ENCODE measurements at regions not wholly inside any gene's neighbourhood (a gene's known extent, or its start where the extent isn't known, plus 50 kb on each side); places are given as distances from the start of the nearest gene placed in this dataset.

DNA sequence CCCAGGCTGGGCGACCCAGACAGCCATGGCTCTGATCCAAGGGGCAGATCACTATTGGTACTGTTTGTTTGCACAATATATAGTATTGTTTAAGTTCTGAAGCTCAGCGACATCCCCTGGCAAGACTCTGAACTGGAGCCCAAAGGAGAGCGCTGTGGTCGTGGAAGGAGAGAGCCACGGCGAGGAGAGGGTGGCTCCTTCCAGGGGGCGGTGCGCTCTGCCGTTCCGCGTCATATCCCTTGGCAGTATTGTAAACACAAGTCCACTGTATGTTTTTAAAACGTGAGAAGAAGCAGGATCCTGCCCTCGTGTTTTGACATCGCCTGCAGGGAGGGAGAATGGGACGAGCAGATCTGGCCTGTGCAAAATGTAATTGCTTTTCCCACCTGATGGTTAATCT, 185.5 kb downstream of the RAB28 start:
- H3K9me2 ChIP-seq (ENCODE audit: insufficient read depth, low read length): no peaks in the 10 kb centered on the region
- no peak overlapping the region for H3K4me3 ChIP-seq (ENCODE audit: low read length)
- H3K79me2 ChIP-seq (replicated peaks; ENCODE audit: insufficient read depth, low read length): no peaks in the 10 kb centered on the region
- H2AFZ ChIP-seq (ENCODE audit: low read depth, low read length): no peak overlapping the region
- H3K4me2 ChIP-seq (ENCODE audit: low read length): no peak overlapping the region
- no peaks in the 10 kb centered on the region for H4K20me1 ChIP-seq (ENCODE audit: insufficient read depth)
- no peaks in the 10 kb centered on the region for H3K36me3 ChIP-seq (ENCODE audit: insufficient read depth, low read length)
- H3K27ac ChIP-seq (ENCODE audit: low read length): no peak overlapping the region
- H3K9me3 ChIP-seq (ENCODE audit: low read length): no peaks in the 10 kb centered on the region
- TF ChIP-seq RAD21 (conservative IDR thresholded peaks at IDR 0.05) (no peak), EZH2 (IDR thresholded peaks at IDR 0.05; ENCODE audit: borderline replicate concordance, insufficient read depth, low read length, poor library complexity, severe bottlenecking) (no peak), MXI1 (conservative IDR thresholded peaks at IDR 0.05; ENCODE audit: poor library complexity, severe bottlenecking) (no peak), EP300 (conservative IDR thresholded peaks at IDR 0.05; ENCODE audit: poor library complexity, severe bottlenecking) (no peak), TAF1 (IDR thresholded peaks at IDR 0.05; ENCODE audit: low read depth) (no peak)
- H3K27me3 ChIP-seq (ENCODE audit: insufficient read depth, low read depth, low read length): no peaks in the 10 kb centered on the region
- H3K9ac ChIP-seq (ENCODE audit: low read length): no peak overlapping the region
- no peaks in the 10 kb centered on the region for H3F3A ChIP-seq (ENCODE audit: insufficient read depth, low read length, poor library complexity, severe bottlenecking)

DNA sequence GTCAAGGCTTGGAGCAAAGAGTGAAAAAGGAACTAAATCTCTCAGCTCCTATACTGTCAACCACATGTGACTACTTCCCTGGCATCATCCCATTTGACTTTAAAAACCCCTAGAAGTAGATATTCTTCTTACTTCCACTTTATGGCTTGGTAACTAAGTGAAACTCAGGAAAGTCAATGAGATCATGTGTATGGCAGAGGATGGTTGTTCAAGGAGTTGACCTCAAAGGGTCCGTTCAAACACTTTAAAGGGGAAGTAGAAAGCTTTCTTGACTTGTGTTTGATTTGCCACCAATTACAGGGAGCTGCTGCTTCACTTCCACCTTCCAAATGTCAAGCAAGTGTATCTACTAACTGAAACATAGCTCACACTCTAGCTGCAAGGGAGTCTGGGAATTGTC, 187.2 kb downstream of the RAB28 start:
- TF ChIP-seq RAD21 (conservative IDR thresholded peaks at IDR 0.05): no peak
- TF ChIP-seq, protein P1, sequence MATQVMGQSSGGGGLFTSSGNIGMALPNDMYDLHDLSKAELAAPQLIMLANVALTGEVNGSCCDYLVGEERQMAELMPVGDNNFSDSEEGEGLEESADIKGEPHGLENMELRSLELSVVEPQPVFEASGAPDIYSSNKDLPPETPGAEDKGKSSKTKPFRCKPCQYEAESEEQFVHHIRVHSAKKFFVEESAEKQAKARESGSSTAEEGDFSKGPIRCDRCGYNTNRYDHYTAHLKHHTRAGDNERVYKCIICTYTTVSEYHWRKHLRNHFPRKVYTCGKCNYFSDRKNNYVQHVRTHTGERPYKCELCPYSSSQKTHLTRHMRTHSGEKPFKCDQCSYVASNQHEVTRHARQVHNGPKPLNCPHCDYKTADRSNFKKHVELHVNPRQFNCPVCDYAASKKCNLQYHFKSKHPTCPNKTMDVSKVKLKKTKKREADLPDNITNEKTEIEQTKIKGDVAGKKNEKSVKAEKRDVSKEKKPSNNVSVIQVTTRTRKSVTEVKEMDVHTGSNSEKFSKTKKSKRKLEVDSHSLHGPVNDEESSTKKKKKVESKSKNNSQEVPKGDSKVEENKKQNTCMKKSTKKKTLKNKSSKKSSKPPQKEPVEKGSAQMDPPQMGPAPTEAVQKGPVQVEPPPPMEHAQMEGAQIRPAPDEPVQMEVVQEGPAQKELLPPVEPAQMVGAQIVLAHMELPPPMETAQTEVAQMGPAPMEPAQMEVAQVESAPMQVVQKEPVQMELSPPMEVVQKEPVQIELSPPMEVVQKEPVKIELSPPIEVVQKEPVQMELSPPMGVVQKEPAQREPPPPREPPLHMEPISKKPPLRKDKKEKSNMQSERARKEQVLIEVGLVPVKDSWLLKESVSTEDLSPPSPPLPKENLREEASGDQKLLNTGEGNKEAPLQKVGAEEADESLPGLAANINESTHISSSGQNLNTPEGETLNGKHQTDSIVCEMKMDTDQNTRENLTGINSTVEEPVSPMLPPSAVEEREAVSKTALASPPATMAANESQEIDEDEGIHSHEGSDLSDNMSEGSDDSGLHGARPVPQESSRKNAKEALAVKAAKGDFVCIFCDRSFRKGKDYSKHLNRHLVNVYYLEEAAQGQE (IDR thresholded peaks at IDR 0.05; ENCODE audit: borderline replicate concordance): no peak
- no peak for TF ChIP-seq TAF1 (IDR thresholded peaks at IDR 0.05; ENCODE audit: low read depth)
- no peak for TF ChIP-seq MXI1 (conservative IDR thresholded peaks at IDR 0.05; ENCODE audit: poor library complexity, severe bottlenecking)
- no peak for TF ChIP-seq EP300 (conservative IDR thresholded peaks at IDR 0.05; ENCODE audit: poor library complexity, severe bottlenecking)
- Histone ChIP-seq H4K20me1 (ENCODE audit: insufficient read depth) (no peaks in the 10 kb centered on the region), H2AFZ (ENCODE audit: low read depth, low read length) (no peak overlapping the region), H3K4me3 (ENCODE audit: low read length) (no peak overlapping the region), H3K4me2 (ENCODE audit: low read length) (no peak overlapping the region), H3K9me3 (ENCODE audit: low read length) (no peaks in the 10 kb centered on the region), H3K36me3 (ENCODE audit: insufficient read depth, low read length) (no peaks in the 10 kb centered on the region), H3K79me2 (replicated peaks; ENCODE audit: insufficient read depth, low read length) (no peaks in the 10 kb centered on the region), H3F3A (ENCODE audit: insufficient read depth, low read length, poor library complexity, severe bottlenecking) (no peaks in the 10 kb centered on the region), H3K27ac (ENCODE audit: low read length) (no peak overlapping the region), H3K27me3 (ENCODE audit: insufficient read depth, low read depth, low read length) (no peaks in the 10 kb centered on the region), H3K9ac (ENCODE audit: low read length) (no peak overlapping the region), H3K9me2 (ENCODE audit: insufficient read depth, low read length) (no peaks in the 10 kb centered on the region)

DNA sequence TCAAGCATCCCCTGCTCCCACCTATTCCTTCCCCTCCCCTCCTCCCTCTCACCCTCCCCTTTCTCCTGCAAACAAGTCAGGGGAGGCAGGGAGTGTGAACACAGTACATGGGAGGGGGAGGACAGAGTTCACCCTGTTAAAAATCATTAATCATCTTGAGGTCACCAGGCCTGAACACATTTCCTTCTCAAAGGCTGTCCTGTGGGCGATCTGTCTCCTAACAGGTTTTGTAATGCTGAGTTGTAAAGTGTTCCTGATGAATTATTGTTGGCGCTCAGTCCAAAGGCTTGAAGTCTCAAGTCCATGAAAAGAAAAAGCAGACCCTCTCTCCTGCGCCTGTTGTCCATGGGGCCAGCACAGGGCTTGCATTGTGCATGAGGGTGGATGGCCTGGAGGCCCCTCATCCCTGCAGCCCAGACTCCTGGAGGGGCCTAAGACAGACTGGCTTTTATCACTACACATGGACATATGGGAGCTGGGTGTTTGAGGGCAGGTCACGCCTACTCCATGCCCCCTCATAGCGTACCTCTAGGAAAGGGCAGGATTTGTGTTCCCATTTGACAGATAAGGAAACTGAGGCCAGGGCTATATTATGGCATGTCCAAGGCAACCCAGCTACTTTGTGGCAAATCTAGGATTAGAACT, 189.1 kb downstream of the RAB28 start:
- no peaks in the 10 kb centered on the region for H3F3A ChIP-seq (ENCODE audit: insufficient read depth, low read length, poor library complexity, severe bottlenecking)
- no peaks in the 10 kb centered on the region for H3K36me3 ChIP-seq (ENCODE audit: insufficient read depth, low read length)
- H3K27me3 ChIP-seq (ENCODE audit: insufficient read depth, low read depth, low read length): no peaks in the 10 kb centered on the region
- no peak overlapping the region for H3K4me3 ChIP-seq (ENCODE audit: low read length)
- no peaks in the 10 kb centered on the region for H4K20me1 ChIP-seq (ENCODE audit: insufficient read depth)
- no peak overlapping the region for H3K9ac ChIP-seq (ENCODE audit: low read length)
- H3K27ac ChIP-seq (ENCODE audit: low read length): no peak overlapping the region
- no peaks in the 10 kb centered on the region for H3K9me3 ChIP-seq (ENCODE audit: low read length)
- H3K4me2 ChIP-seq (ENCODE audit: low read length): no peak overlapping the region
- H3K79me2 ChIP-seq (replicated peaks; ENCODE audit: insufficient read depth, low read length): no peaks in the 10 kb centered on the region
- no peak overlapping the region for H2AFZ ChIP-seq (ENCODE audit: low read depth, low read length)
- no peaks in the 10 kb centered on the region for H3K9me2 ChIP-seq (ENCODE audit: insufficient read depth, low read length)
- no peak for TF ChIP-seq TAF1 (IDR thresholded peaks at IDR 0.05; ENCODE audit: low read depth)
- no peak for TF ChIP-seq POLR2AphosphoS5 (IDR thresholded peaks at IDR 0.05)
- TF ChIP-seq, protein P1 (IDR thresholded peaks at IDR 0.05; ENCODE audit: borderline replicate concordance): no peak
- no peak for TF ChIP-seq MXI1 (conservative IDR thresholded peaks at IDR 0.05; ENCODE audit: poor library complexity, severe bottlenecking)
- no peak for TF ChIP-seq EP300 (conservative IDR thresholded peaks at IDR 0.05; ENCODE audit: poor library complexity, severe bottlenecking)
- TF ChIP-seq EZH2 (IDR thresholded peaks at IDR 0.05; ENCODE audit: borderline replicate concordance, insufficient read depth, low read length, poor library complexity, severe bottlenecking): no peak
- TF ChIP-seq SMC3 (conservative IDR thresholded peaks at IDR 0.05; ENCODE audit: poor library complexity): no peak
- TF ChIP-seq, protein P2, sequence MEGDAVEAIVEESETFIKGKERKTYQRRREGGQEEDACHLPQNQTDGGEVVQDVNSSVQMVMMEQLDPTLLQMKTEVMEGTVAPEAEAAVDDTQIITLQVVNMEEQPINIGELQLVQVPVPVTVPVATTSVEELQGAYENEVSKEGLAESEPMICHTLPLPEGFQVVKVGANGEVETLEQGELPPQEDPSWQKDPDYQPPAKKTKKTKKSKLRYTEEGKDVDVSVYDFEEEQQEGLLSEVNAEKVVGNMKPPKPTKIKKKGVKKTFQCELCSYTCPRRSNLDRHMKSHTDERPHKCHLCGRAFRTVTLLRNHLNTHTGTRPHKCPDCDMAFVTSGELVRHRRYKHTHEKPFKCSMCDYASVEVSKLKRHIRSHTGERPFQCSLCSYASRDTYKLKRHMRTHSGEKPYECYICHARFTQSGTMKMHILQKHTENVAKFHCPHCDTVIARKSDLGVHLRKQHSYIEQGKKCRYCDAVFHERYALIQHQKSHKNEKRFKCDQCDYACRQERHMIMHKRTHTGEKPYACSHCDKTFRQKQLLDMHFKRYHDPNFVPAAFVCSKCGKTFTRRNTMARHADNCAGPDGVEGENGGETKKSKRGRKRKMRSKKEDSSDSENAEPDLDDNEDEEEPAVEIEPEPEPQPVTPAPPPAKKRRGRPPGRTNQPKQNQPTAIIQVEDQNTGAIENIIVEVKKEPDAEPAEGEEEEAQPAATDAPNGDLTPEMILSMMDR (IDR thresholded peaks at IDR 0.05; ENCODE audit: poor library complexity, severe bottlenecking): no peak
- TF ChIP-seq RAD21 (conservative IDR thresholded peaks at IDR 0.05): no peak
